Ishikawa (cell line): ENCODE measurements at regions not wholly inside any gene's neighbourhood (a gene's known extent, or its start where the extent isn't known, plus 50 kb on each side); places are given as distances from the start of the nearest gene placed in this dataset.

Experiments used
- FOXM1 ChIP-seq: IDR thresholded peaks from 2 replicates; pipeline ENCODE4 v1.6.1; 2012; ENCODE audit warnings: low read depth, borderline replicate concordance
- RAD21 ChIP-seq: IDR thresholded peaks from 2 replicates; pipeline ENCODE4 v1.6.1; 2012; ENCODE audit warnings: low read depth
- TAF1 ChIP-seq: IDR thresholded peaks from 2 replicates; pipeline ENCODE4 v1.6.1; 2012; ENCODE audit warnings: low read depth, mild to moderate bottlenecking
- TCF12 ChIP-seq: IDR thresholded peaks from 2 replicates; pipeline ENCODE4 v1.6.1; 2012; ENCODE audit warnings: low read depth
- TF ChIP-seq, protein P1 (sequence below): IDR thresholded peaks from 2 replicates; pipeline ENCODE4 v1.6.1; 2012

DNA sequence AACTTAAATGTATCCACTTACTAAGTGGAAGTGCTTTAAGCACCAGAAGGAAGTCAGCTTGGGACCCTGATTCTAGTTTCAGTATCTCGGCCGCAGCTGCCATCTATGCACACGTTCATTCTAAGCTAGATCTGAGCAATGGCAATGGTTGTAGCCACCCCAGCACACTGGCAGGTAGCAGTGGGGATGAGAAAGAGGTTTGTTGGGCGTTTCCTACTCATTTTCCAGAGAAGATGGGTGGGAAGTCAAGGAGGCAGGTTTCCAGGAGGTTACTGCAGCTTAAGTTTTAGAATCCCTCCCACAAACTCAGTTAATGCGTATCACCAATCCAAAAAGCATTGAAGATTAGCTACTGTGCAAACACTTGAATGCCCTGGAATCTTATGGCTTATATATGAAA lies 114.2 kb upstream of the TSC22D1 start:
- TF ChIP-seq TAF1 = no peak
- TF ChIP-seq RAD21 = no peak
- TF ChIP-seq TCF12 = no peak
- TF ChIP-seq, protein P1, sequence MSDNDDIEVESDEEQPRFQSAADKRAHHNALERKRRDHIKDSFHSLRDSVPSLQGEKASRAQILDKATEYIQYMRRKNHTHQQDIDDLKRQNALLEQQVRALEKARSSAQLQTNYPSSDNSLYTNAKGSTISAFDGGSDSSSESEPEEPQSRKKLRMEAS = no peak
- no peak for TF ChIP-seq FOXM1
